IMR-90 (cell line): ENCODE measurements at regions not wholly inside any gene's neighbourhood (a gene's known extent, or its start where the extent isn't known, plus 50 kb on each side); places are given as distances from the start of the nearest gene placed in this dataset.

Experiments used
- ATAC-seq: fragments of 200-7000 bp; cut with Tn5 transposase; 2 replicates; pipeline ENCODE4 v1.9.1; 2020; ENCODE audit warnings: low read depth, mild to moderate bottlenecking, moderate library complexity
- BruUV-seq: library from RNA; stranded (reverse); fragments of 400-500 nt; replicated peaks from 2 replicates; lab custom pipeline; 2021; lab: Mats Ljungman, UMichigan
- CTCF ChIA-PET: fragments of 300-600 bp; formaldehyde crosslinking; extraction: SDS; loops from one replicate; lab custom pipeline; 2021; ENCODE audit warnings: antibody characterized with exemption; lab: Yijun Ruan, JAX
- POLR2A ChIA-PET: fragments of 300-600 bp; sonication (Branson Sonifier 250); formaldehyde crosslinking; loops from one replicate; lab custom pipeline; 2022; ENCODE audit warnings: antibody characterized with exemption; ENCODE audit not compliant: unreplicated experiment; lab: Charles Lee
- DNase-seq: peaks from one replicate; pipeline ENCODE4 v3.0.0; 2013
- H2AFZ ChIP-seq: replicated peaks from 2 replicates; pipeline ENCODE3; 2013; ENCODE audit warnings: low read length, mild to moderate bottlenecking; ENCODE audit not compliant: poor library complexity
- H2AK5ac ChIP-seq: 2 replicates; pipeline ENCODE4 v1.6.1; 2013; ENCODE audit warnings: low read depth, low read length, inconsistent platforms
- H2AK9ac ChIP-seq: replicated peaks from 2 replicates; pipeline ENCODE3; 2013; ENCODE audit warnings: mild to moderate bottlenecking, low read depth, low read length, moderate library complexity; ENCODE audit not compliant: poor library complexity
- H2BK120ac ChIP-seq: 2 replicates; pipeline ENCODE4 v1.6.1; 2013; ENCODE audit warnings: low read depth, low read length, inconsistent platforms
- H2BK15ac ChIP-seq: 3 replicates; pipeline ENCODE4 v1.6.1; 2013; ENCODE audit warnings: low read depth, low read length, inconsistent platforms
- H2BK20ac ChIP-seq: 2 replicates; pipeline ENCODE4 v1.6.1; 2013; ENCODE audit warnings: low read depth, mild to moderate bottlenecking, inconsistent platforms, low read length, moderate library complexity
- H2BK5ac ChIP-seq: 2 replicates; pipeline ENCODE4 v1.6.1; 2013; ENCODE audit warnings: mild to moderate bottlenecking, low read depth, low read length, inconsistent platforms; ENCODE audit not compliant: poor library complexity, severe bottlenecking
- H3K14ac ChIP-seq: replicated peaks from 2 replicates; pipeline ENCODE4 v1.6.1; 2013; ENCODE audit warnings: low read depth, low read length, inconsistent platforms
- H3K18ac ChIP-seq: 2 replicates; pipeline ENCODE4 v1.6.1; 2013; ENCODE audit warnings: low read depth, low read length, control low read depth
- H3K23ac ChIP-seq: 2 replicates; pipeline ENCODE4 v1.6.1; 2013; ENCODE audit warnings: low read depth, low read length, inconsistent platforms
- H3K27ac ChIP-seq: 2 replicates; pipeline ENCODE4 v1.5.1; 2013; ENCODE audit warnings: mild to moderate bottlenecking, control low read depth, low read length; ENCODE audit not compliant: insufficient read depth
- H3K27me3 ChIP-seq: 2 replicates; pipeline ENCODE4 v1.6.1; 2013; ENCODE audit warnings: low read length; ENCODE audit not compliant: control insufficient read depth, insufficient read depth
- H3K36me3 ChIP-seq: 2 replicates; pipeline ENCODE4 v1.6.1; 2013; ENCODE audit warnings: low read length, mixed read lengths; ENCODE audit not compliant: control insufficient read depth, insufficient read depth
- H3K4ac ChIP-seq: 2 replicates; pipeline ENCODE4 v1.6.1; 2013; ENCODE audit warnings: low read depth, low read length, inconsistent platforms
- H3K4me1 ChIP-seq: 2 replicates; pipeline ENCODE4 v1.6.1; 2013; ENCODE audit warnings: low read length, mixed read lengths; ENCODE audit not compliant: control insufficient read depth, insufficient read depth
- H3K4me2 ChIP-seq: 2 replicates; pipeline ENCODE4 v1.6.1; 2013; ENCODE audit warnings: low read depth, mild to moderate bottlenecking, control low read depth, low read length, moderate library complexity
- H3K4me3 ChIP-seq: 2 replicates; pipeline ENCODE4 v1.5.1; 2013; ENCODE audit warnings: low read depth, mild to moderate bottlenecking, control low read depth, low read length, moderate library complexity; ENCODE audit not compliant: insufficient read depth
- H3K56ac ChIP-seq: 2 replicates; pipeline ENCODE4 v1.6.1; 2013; ENCODE audit warnings: low read length, inconsistent platforms; ENCODE audit not compliant: insufficient read depth; ENCODE audit errors: extremely low read depth
- H3K79me1 ChIP-seq, 2 experiments: 2 replicates each; pipeline ENCODE4 v1.6.1; 2013; ENCODE audit warnings: low read length in 2 of 2, inconsistent platforms in 1 of 2, low read depth in 1 of 2
- H3K9ac ChIP-seq: 2 replicates; pipeline ENCODE4 v1.6.1; 2013; ENCODE audit warnings: low read depth, low read length, control low read depth
- H3K9me1 ChIP-seq: 2 replicates; pipeline ENCODE4 v1.6.1; 2013; ENCODE audit warnings: low read length, inconsistent platforms; ENCODE audit not compliant: insufficient read depth
- H3K9me3 ChIP-seq: 2 replicates; pipeline ENCODE4 v1.6.1; 2013; ENCODE audit warnings: low read length; ENCODE audit not compliant: control insufficient read depth, insufficient read depth
- H4K20me1 ChIP-seq: 2 replicates; pipeline ENCODE4 v1.6.1; 2013; ENCODE audit warnings: low read length, inconsistent platforms; ENCODE audit not compliant: insufficient read depth
- H4K5ac ChIP-seq: 2 replicates; pipeline ENCODE4 v1.6.1; 2013; ENCODE audit warnings: mild to moderate bottlenecking, low read depth, low read length, control low read depth
- H4K8ac ChIP-seq, 2 experiments: 2 replicates each; pipeline ENCODE4 v1.6.1; 2013; ENCODE audit warnings: low read depth in 2 of 2, low read length in 2 of 2, control low read depth in 1 of 2, inconsistent platforms in 1 of 2
- H4K91ac ChIP-seq: 2 replicates; pipeline ENCODE4 v1.6.1; 2013; ENCODE audit warnings: low read depth, low read length, inconsistent platforms; ENCODE audit not compliant: insufficient read depth
- BHLHE40 ChIP-seq: fragments of 150-350 bp; IDR thresholded peaks from 2 replicates; pipeline ENCODE4 v1.6.1; 2016; ENCODE audit warnings: mild to moderate bottlenecking, low read depth, low read length
- CEBPB ChIP-seq: IDR thresholded peaks from 2 replicates; pipeline ENCODE4 v1.6.1; 2012; ENCODE audit warnings: low read depth, low read length, improper control_type of control experiment
- CHD1 ChIP-seq: IDR thresholded peaks from 2 replicates; pipeline ENCODE4 v1.6.1; 2012; ENCODE audit warnings: low read depth, low read length, improper control_type of control experiment
- CTCF ChIP-seq: conservative IDR thresholded peaks from 2 replicates; pipeline ENCODE4 v1.5.1; 2012; ENCODE audit warnings: mild to moderate bottlenecking, low read depth, low read length, improper control_type of control experiment
- FOS ChIP-seq: fragments of 150-350 bp; IDR thresholded peaks from 2 replicates; pipeline ENCODE4 v1.6.1; 2016; ENCODE audit warnings: low read depth, low read length
- MAFK ChIP-seq: IDR thresholded peaks from 2 replicates; pipeline ENCODE4 v1.6.1; 2012; ENCODE audit warnings: low read depth, low read length, improper control_type of control experiment
- MXI1 ChIP-seq: IDR thresholded peaks from 2 replicates; pipeline ENCODE4 v1.6.1; 2012; ENCODE audit warnings: low read depth, mild to moderate bottlenecking, low read length, moderate library complexity, borderline replicate concordance
- NFE2L2 ChIP-seq: fragments of 150-350 bp; IDR thresholded peaks from 2 replicates; pipeline ENCODE4 v1.6.1; 2016; ENCODE audit warnings: low read depth, mild to moderate bottlenecking, low read length
- POLR2A ChIP-seq: IDR thresholded peaks from 2 replicates; pipeline ENCODE4 v1.6.1; 2012; ENCODE audit warnings: mild to moderate bottlenecking, low read depth, low read length
- RAD21 ChIP-seq: IDR thresholded peaks from 2 replicates; pipeline ENCODE4 v1.6.1; 2012; ENCODE audit warnings: low read length, improper control_type of control experiment
- RCOR1 ChIP-seq: IDR thresholded peaks from 2 replicates; pipeline ENCODE4 v1.6.1; 2012; ENCODE audit warnings: mild to moderate bottlenecking, low read length, improper control_type of control experiment; ENCODE audit not compliant: insufficient replicate concordance
- RFX5 ChIP-seq: IDR thresholded peaks from 2 replicates; pipeline ENCODE4 v1.8.0; 2012; ENCODE audit warnings: low read depth, mild to moderate bottlenecking, low read length, moderate library complexity
- SMC3 ChIP-seq: fragments of 150-350 bp; IDR thresholded peaks from 2 replicates; pipeline ENCODE4 v1.6.1; 2016; ENCODE audit warnings: low read depth, mild to moderate bottlenecking, antibody characterized with exemption, low read length, moderate library complexity
- USF2 ChIP-seq: fragments of 150-350 bp; IDR thresholded peaks from 2 replicates; pipeline ENCODE4 v1.6.1; 2017; ENCODE audit warnings: mild to moderate bottlenecking, antibody characterized with exemption, low read length, low read depth
- dilution Hi-C: fragments of 300-500 bp; cut with HindIII; formaldehyde crosslinking; loops from one replicate; pipeline ENCODE4 v1.14.3; 2018; ENCODE audit warnings: low sequenced_read_pairs; ENCODE audit not compliant: unreplicated experiment
- in situ Hi-C: fragments of 300-500 bp; cut with MboI; formaldehyde crosslinking; loops from 3 replicates; pipeline ENCODE4 v1.14.3; 2019; ENCODE audit warnings: low sequenced_read_pairs, inconsistent platforms, mixed read lengths
- intact Hi-C: fragments of 100-400 bp; cut with micrococcal nuclease; formaldehyde crosslinking; loops from 2 replicates; pipeline ENCODE4 v1.10.0; 2022

DNA sequence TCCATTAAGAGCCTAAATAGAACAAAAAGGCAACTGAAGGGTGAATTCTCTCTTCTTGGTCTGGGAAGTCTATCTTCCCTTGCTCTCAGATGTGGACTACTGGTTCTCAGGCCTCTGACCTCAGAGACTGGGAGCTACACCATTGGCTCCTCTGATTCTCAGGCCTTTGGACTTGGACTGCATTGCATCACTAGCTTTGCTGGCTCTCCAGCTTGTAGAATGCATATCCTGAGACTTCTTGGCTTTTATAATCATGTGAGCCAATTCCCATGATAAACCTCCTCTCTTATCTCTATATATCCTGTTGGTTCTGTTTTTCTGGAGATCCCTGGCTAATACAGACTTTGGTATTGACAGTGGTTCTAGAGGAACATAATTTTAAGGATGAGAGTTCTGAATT is 89.8 kb downstream of the PSAT1 start:
- Histone ChIP-seq H4K20me1 (no peaks in the 10 kb centered on the region), H3K27ac (no peak overlapping the region), H4K91ac (no peak overlapping the region), H2BK120ac (no peak overlapping the region), H3K79me1 (no peaks in the 10 kb centered on the region), H3K4me3 (no peak overlapping the region), H3K36me3 (no peaks in the 10 kb centered on the region), H3K4me1 (0 out of 2 replicates have a peak, but pooled peaks cover 2% of the 10 kb centered on the region), H4K5ac (no peak overlapping the region), H3K4ac (no peak overlapping the region), H2BK15ac (no peak overlapping the region), H3K14ac (no peak overlapping the region), H3K9me1 (no peaks in the 10 kb centered on the region), H3K18ac (no peak overlapping the region), H2AK5ac (no peak overlapping the region), H2BK20ac (no peak overlapping the region), H4K8ac (no peak overlapping the region), H3K4me2 (no peak overlapping the region), H3K27me3 (peaks cover 1% of the 10 kb centered on the region; the same call in 1 of the 2 replicates), H3K9me3 (no peaks in the 10 kb centered on the region), H3K56ac (no peak overlapping the region), H2AFZ (no peak overlapping the region), H2BK5ac (no peak overlapping the region), H3K9ac (no peak overlapping the region), H3K23ac (no peak overlapping the region), H2AK9ac (no peak overlapping the region)
- intact Hi-C loops (no loop called here), dilution Hi-C loops (no loop called here), in situ Hi-C loops (no loop called here)
- BruUV-seq = no TSS peak
- CTCF ChIA-PET = no interaction called here
- peak; percentile 19 for DNase-seq
- POLR2A ChIA-PET = no interaction called here
- ATAC-seq = no peak
- no peak for TF ChIP-seq POLR2A
- TF ChIP-seq RAD21 = no peak
- TF ChIP-seq MXI1 = no peak
- TF ChIP-seq BHLHE40 = no peak
- no peak for TF ChIP-seq CEBPB
- TF ChIP-seq NFE2L2 = no peak
- TF ChIP-seq USF2 = no peak
- no peak for TF ChIP-seq CTCF
- no peak for TF ChIP-seq SMC3
- TF ChIP-seq FOS = no peak
- no peak for TF ChIP-seq RFX5
- TF ChIP-seq MAFK = no peak
- no peak for TF ChIP-seq CHD1
- no peak for TF ChIP-seq RCOR1
